ENCODE measurements at regions not wholly inside any gene's neighbourhood (a gene's known extent, or its start where the extent isn't known, plus 50 kb on each side); places are given as distances from the start of the nearest gene placed in this dataset.

DNA sequence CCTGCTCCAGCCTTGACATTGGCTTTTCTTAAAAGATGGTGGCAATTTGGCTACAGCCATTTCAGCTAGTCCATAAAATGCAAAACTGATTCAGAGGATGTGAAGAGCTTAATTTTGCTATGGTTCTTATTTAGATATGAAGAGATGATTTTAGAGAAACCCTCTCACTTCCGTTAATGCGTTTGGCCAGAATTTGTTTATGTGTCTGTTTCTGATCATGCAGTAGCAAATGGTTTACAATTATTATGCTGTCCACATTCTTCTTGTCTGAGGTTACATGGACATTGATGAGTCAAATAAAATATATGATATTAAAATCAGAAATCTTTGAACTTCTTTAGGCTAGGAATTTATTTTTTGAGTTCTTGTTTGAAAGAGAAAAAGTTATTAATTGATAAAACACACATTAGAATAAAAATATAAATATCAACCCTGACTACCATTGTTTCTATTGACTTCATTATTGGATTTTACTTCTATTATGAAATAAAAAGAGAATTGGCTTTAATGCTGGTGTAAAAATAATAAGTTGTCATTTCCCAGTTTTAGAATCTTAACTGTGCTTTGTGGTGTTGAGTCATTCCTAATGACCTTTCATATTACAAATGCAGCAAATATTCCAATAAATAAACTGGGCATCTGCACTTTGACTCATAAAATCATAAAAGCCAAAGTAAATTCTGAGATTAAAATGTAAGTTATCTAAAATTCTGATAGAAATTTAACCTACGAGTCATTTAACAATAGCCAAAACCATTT lies 1286.0 kb upstream of the GJE1 start:
- no peak for TF ChIP-seq POLR2A (IDR thresholded peaks at IDR 0.05; ENCODE audit: extremely low read depth, insufficient read length)
- TF ChIP-seq, protein P1, sequence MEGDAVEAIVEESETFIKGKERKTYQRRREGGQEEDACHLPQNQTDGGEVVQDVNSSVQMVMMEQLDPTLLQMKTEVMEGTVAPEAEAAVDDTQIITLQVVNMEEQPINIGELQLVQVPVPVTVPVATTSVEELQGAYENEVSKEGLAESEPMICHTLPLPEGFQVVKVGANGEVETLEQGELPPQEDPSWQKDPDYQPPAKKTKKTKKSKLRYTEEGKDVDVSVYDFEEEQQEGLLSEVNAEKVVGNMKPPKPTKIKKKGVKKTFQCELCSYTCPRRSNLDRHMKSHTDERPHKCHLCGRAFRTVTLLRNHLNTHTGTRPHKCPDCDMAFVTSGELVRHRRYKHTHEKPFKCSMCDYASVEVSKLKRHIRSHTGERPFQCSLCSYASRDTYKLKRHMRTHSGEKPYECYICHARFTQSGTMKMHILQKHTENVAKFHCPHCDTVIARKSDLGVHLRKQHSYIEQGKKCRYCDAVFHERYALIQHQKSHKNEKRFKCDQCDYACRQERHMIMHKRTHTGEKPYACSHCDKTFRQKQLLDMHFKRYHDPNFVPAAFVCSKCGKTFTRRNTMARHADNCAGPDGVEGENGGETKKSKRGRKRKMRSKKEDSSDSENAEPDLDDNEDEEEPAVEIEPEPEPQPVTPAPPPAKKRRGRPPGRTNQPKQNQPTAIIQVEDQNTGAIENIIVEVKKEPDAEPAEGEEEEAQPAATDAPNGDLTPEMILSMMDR (IDR thresholded peaks at IDR 0.05; ENCODE audit: low read depth, low read length) = no peak
- TF ChIP-seq, protein P2, sequence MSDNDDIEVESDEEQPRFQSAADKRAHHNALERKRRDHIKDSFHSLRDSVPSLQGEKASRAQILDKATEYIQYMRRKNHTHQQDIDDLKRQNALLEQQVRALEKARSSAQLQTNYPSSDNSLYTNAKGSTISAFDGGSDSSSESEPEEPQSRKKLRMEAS (IDR thresholded peaks at IDR 0.05; ENCODE audit: low read depth, low read length) = no peak
